ENCODE measurements at regions not wholly inside any gene's neighbourhood (a gene's known extent, or its start where the extent isn't known, plus 50 kb on each side); places are given as distances from the start of the nearest gene placed in this dataset.

GRCh38 chr3:162117961-162118360, 621.4 kb downstream of the OTOL1 start:
- ChIA-PET POLR2A (no interaction called here), CTCF (no interaction called here)
- Mint-ChIP-seq H3K27ac (no peak overlapping the region), H3K36me3 (ENCODE audit: low read depth) (no peaks in the 10 kb centered on the region), H3K4me1 (ENCODE audit: low read depth) (no peaks in the 10 kb centered on the region), H3K27me3 (no peaks in the 10 kb centered on the region), H3K9me3 (peaks cover 7% of the 10 kb centered on the region), H3K4me3 (no peak overlapping the region)
- no peak for TF ChIP-seq CTCF (IDR thresholded peaks at IDR 0.05)
- intact Hi-C loops (cut with micrococcal nuclease), result no loop called here
- DNase-seq (no peak), ATAC-seq (no peak)

- DNase-seq, result no peak
- Mint-ChIP-seq H3K4me1 (ENCODE audit: low read depth) (no peaks in the 10 kb centered on the region), H3K4me3 (no peak overlapping the region), H3K36me3 (ENCODE audit: low read depth) (no peaks in the 10 kb centered on the region), H3K27me3 (no peaks in the 10 kb centered on the region), H3K9me3 (peaks cover 7% of the 10 kb centered on the region), H3K27ac (no peak overlapping the region)
- POLR2A ChIA-PET, result no interaction called here
- TF ChIP-seq CTCF (IDR thresholded peaks at IDR 0.05), result no peak
- ATAC-seq, result no peak
- CTCF ChIA-PET, result no interaction called here
- intact Hi-C loops (cut with micrococcal nuclease), result no loop called here
Measured at GRCh38 chr3:162119651-162120050, 623.0 kb downstream of the OTOL1 start.

- H3K36me3 Mint-ChIP-seq (ENCODE audit: low read depth), result no peaks in the 10 kb centered on the region
- no peaks in the 10 kb centered on the region for H3K27me3 Mint-ChIP-seq
- no peak overlapping the region for H3K4me3 Mint-ChIP-seq
- ATAC-seq, result no peak
- ChIA-PET CTCF (no interaction called here), POLR2A (no interaction called here)
- H3K9me3 Mint-ChIP-seq, result peaks cover 7% of the 10 kb centered on the region
- no peaks in the 10 kb centered on the region for H3K4me1 Mint-ChIP-seq (ENCODE audit: low read depth)
- no peak overlapping the region for H3K27ac Mint-ChIP-seq
- DNase-seq, result no peak
- no peak for TF ChIP-seq CTCF (IDR thresholded peaks at IDR 0.05)
- intact Hi-C loops (cut with micrococcal nuclease), result no loop called here
Measured at GRCh38 chr3:162122405-162122804, 625.8 kb downstream of the OTOL1 start.

- DNase-seq, result no peak
- Mint-ChIP-seq H3K27me3 (no peaks in the 10 kb centered on the region), H3K36me3 (ENCODE audit: low read depth) (no peaks in the 10 kb centered on the region), H3K9me3 (peaks cover 5% of the 10 kb centered on the region), H3K4me1 (ENCODE audit: low read depth) (no peaks in the 10 kb centered on the region), H3K27ac (no peak overlapping the region), H3K4me3 (no peak overlapping the region)
- intact Hi-C loops (cut with micrococcal nuclease), result no loop called here
- no peak for ATAC-seq
- ChIA-PET POLR2A (no interaction called here), CTCF (no interaction called here)
- TF ChIP-seq CTCF (IDR thresholded peaks at IDR 0.05), result no peak
Measured at GRCh38 chr3:162125790-162126189, 629.2 kb downstream of the OTOL1 start.

- no peaks in the 10 kb centered on the region for H3K36me3 Mint-ChIP-seq (ENCODE audit: low read depth)
- ATAC-seq (no peak), DNase-seq (no peak)
- no peak overlapping the region for H3K4me3 Mint-ChIP-seq
- H3K4me1 Mint-ChIP-seq (ENCODE audit: low read depth), result no peaks in the 10 kb centered on the region
- no peaks in the 10 kb centered on the region for H3K27me3 Mint-ChIP-seq
- TF ChIP-seq CTCF (IDR thresholded peaks at IDR 0.05), result no peak
- POLR2A ChIA-PET, result no interaction called here
- H3K27ac Mint-ChIP-seq, result no peak overlapping the region
- H3K9me3 Mint-ChIP-seq, result peaks cover 3% of the 10 kb centered on the region
- intact Hi-C loops (cut with micrococcal nuclease), result no loop called here
- CTCF ChIA-PET, result no interaction called here
Measured at GRCh38 chr3:162130582-162130981, 634.0 kb downstream of the OTOL1 start.
